ENCODE measurements at regions not wholly inside any gene's neighbourhood (a gene's known extent, or its start where the extent isn't known, plus 50 kb on each side); places are given as distances from the start of the nearest gene placed in this dataset.

DNA sequence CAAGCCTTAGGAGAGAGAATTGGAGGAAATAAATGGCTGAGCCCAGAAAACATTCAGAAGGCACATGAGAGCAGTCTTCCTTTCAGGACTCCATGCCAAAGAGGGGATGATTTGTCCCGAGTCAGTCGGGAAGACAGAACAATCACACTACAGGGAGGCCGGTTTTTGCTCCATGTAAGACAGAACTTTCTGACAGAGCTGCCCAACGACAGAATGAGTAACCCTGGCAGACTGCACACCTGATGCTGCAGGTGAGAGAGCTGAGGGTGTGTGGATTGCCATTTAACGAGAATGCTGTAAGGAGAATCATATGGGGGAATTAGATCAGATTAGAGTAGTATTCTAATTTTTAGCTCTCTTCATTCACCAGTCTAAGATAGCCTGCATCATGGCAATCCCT lies 533.0 kb downstream of the EPHB1 start:
- ATAC-seq (replicated peaks in 1 of 4): no peak
- ChIA-PET CTCF (no interaction called here), POLR2A (no interaction called here)
- H3K36me3 Mint-ChIP-seq: no peaks in the 10 kb centered on the region
- H3K4me1 Mint-ChIP-seq: no peaks in the 10 kb centered on the region
- no peak overlapping the region for H3K4me3 Mint-ChIP-seq
- WGBS (ENCODE audit: insufficient coverage): 74% methylated on average over 4 of the region's 5 CpGs
- Histone ChIP-seq H3K27me3 (replicated peaks in 1 of 2; ENCODE audit: control insufficient read depth in 2 of 2, extremely low read depth in 1 of 2, insufficient read depth in 2 of 2, low read length in 1 of 2) (no peaks in the 10 kb centered on the region), H3K9me3 (no peaks in the 10 kb centered on the region), H3K4me3 (ENCODE audit: control insufficient read depth in 1 of 2, extremely low read depth in 1 of 2, low read length in 1 of 2) (no peak overlapping the region), H3K36me3 (ENCODE audit: control insufficient read depth in 2 of 2, extremely low read depth in 1 of 2, insufficient read depth in 1 of 2, low read length in 1 of 2) (no peaks in the 10 kb centered on the region), H3K4me1 (ENCODE audit: control insufficient read depth in 1 of 2, extremely low read depth in 1 of 2, insufficient read depth in 2 of 2, low read length in 2 of 2) (no peaks in the 10 kb centered on the region), H3K27ac (ENCODE audit: low read length) (no peak overlapping the region)
- no peak for DNase-seq
- peaks cover 5 to 7% (median 6%) of the 10 kb centered on the region in 3 donors for H3K9me3 Mint-ChIP-seq
- no peak overlapping the region for H3K27ac Mint-ChIP-seq
- H3K27me3 Mint-ChIP-seq: no peaks in the 10 kb centered on the region

DNA sequence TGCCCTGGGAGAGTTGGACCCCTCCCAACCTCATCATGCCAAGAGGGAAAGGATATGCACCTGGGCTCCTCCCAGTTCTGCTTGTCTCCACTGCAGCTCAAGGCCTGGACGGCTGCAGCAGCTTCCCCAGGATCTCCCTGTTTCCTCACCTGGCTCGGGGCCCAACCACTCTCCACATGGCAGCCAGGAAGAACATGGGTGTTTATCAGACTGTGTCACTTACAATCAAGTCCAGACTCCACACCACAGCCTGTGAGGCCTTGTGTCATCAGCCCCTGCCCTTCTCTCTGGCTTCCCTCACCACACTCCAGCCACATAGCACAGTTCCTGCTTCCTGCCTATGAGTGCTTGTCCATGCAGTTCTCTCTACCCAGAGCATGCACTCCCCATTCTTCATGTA lies 534.4 kb downstream of the EPHB1 start:
- H3K27me3 Mint-ChIP-seq: no peaks in the 10 kb centered on the region

DNA sequence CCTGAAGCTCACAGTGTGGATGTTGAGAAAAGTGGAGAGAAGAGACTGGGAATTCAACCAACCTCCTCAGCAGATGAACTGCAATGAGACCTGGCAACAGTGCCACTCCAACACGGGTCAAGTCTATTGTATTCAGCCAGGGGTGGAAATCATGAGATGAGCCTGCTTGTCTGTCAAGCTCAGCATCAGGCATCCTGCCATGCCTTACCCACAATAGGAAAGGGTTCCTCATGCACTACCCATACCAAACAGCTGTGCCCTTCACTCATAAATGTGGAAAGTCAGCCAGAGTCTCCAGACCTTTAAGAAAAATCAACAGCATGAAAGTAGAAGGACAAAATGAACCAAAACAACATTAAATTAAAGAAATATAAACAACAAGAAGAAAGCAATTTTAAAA lies 542.1 kb downstream of the EPHB1 start:
- no peaks in the 10 kb centered on the region for H3K4me1 Mint-ChIP-seq
- CTCF ChIA-PET: no interaction called here

More for the DNA sequence above, 534.4 kb downstream of the EPHB1 start:
- Mint-ChIP-seq H3K9me3 (peaks cover 5 to 7% (median 5%) of the 10 kb centered on the region in 3 donors), H3K4me3 (no peak overlapping the region), H3K36me3 (no peaks in the 10 kb centered on the region), H3K27ac (no peak overlapping the region), H3K4me1 (no peaks in the 10 kb centered on the region)
- POLR2A ChIA-PET: no interaction called here
- Histone ChIP-seq H3K4me3 (ENCODE audit: control insufficient read depth in 1 of 2, extremely low read depth in 1 of 2, low read length in 1 of 2) (no peak overlapping the region), H3K36me3 (ENCODE audit: control insufficient read depth in 2 of 2, extremely low read depth in 1 of 2, insufficient read depth in 1 of 2, low read length in 1 of 2) (no peaks in the 10 kb centered on the region), H3K27ac (ENCODE audit: low read length) (no peak overlapping the region), H3K27me3 (replicated peaks in 1 of 2; ENCODE audit: control insufficient read depth in 2 of 2, extremely low read depth in 1 of 2, insufficient read depth in 2 of 2, low read length in 1 of 2) (no peaks in the 10 kb centered on the region), H3K4me1 (ENCODE audit: control insufficient read depth in 1 of 2, extremely low read depth in 1 of 2, insufficient read depth in 2 of 2, low read length in 2 of 2) (no peaks in the 10 kb centered on the region), H3K9me3 (no peaks in the 10 kb centered on the region)
- DNase-seq (no peak), ATAC-seq (replicated peaks in 1 of 4) (no peak)
- WGBS (ENCODE audit: insufficient coverage): 11% methylated on average over 1 of the region's 2 CpGs
- CTCF ChIA-PET: no interaction called here

DNA sequence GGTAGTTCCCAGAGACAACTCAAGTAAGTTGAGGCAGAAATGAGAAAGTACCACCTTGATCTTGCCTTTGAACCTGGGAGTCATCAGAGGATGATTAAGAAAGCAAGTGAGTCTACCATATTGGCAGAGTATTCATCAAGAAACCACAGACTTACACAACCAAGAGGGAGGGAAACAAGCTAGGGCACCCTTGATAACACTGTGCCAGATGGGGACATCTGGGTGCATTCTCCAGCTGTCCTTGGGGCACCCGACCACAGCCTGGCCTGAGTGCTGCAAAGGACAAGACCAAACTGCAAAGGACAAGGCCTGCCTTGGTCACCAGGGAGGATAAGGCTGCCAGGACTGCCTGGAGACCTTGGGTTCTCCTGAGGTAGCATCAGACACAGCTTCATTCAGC lies 553.6 kb downstream of the EPHB1 start:
- ATAC-seq (replicated peaks in 1 of 4) (no peak), DNase-seq (no peak)
- 25% methylated on average over 1 of the region's 1 CpG for WGBS (ENCODE audit: insufficient coverage)
- H3K27ac Mint-ChIP-seq: no peak overlapping the region
- POLR2A ChIA-PET: no interaction called here
- Histone ChIP-seq H3K4me3 (ENCODE audit: control insufficient read depth in 1 of 2, extremely low read depth in 1 of 2, low read length in 1 of 2) (no peak overlapping the region), H3K4me1 (ENCODE audit: control insufficient read depth in 1 of 2, extremely low read depth in 1 of 2, insufficient read depth in 2 of 2, low read length in 2 of 2) (no peaks in the 10 kb centered on the region), H3K9me3 (no peaks in the 10 kb centered on the region), H3K36me3 (ENCODE audit: control insufficient read depth in 2 of 2, extremely low read depth in 1 of 2, insufficient read depth in 1 of 2, low read length in 1 of 2) (no peaks in the 10 kb centered on the region), H3K27me3 (replicated peaks in 1 of 2; ENCODE audit: control insufficient read depth in 2 of 2, extremely low read depth in 1 of 2, insufficient read depth in 2 of 2, low read length in 1 of 2) (no peaks in the 10 kb centered on the region), H3K27ac (ENCODE audit: low read length) (no peak overlapping the region)
- no peak overlapping the region for H3K4me3 Mint-ChIP-seq
- no peaks in the 10 kb centered on the region for H3K4me1 Mint-ChIP-seq
- no peaks in the 10 kb centered on the region for H3K36me3 Mint-ChIP-seq
- H3K9me3 Mint-ChIP-seq: peaks cover under 1 to 2% (median 1%) of the 10 kb centered on the region in 3 donors
- CTCF ChIA-PET: no interaction called here
- H3K27me3 Mint-ChIP-seq: no peaks in the 10 kb centered on the region

More for the DNA sequence above, 542.1 kb downstream of the EPHB1 start:
- 60% methylated on average over 1 of the region's 1 CpG for WGBS (ENCODE audit: insufficient coverage)
- POLR2A ChIA-PET: no interaction called here
- no peaks in the 10 kb centered on the region for H3K9me3 ChIP-seq
- H3K27me3 ChIP-seq (replicated peaks in 1 of 2; ENCODE audit: control insufficient read depth in 2 of 2, extremely low read depth in 1 of 2, insufficient read depth in 2 of 2, low read length in 1 of 2): no peaks in the 10 kb centered on the region
- no peaks in the 10 kb centered on the region for H3K36me3 ChIP-seq (ENCODE audit: control insufficient read depth in 2 of 2, extremely low read depth in 1 of 2, insufficient read depth in 1 of 2, low read length in 1 of 2)
- H3K27ac ChIP-seq (ENCODE audit: low read length): no peak overlapping the region
- H3K4me1 ChIP-seq (ENCODE audit: control insufficient read depth in 1 of 2, extremely low read depth in 1 of 2, insufficient read depth in 2 of 2, low read length in 2 of 2): no peaks in the 10 kb centered on the region
- no peak for ATAC-seq (replicated peaks in 1 of 4)
- no peaks in the 10 kb centered on the region for H3K27me3 Mint-ChIP-seq
- H3K4me3 ChIP-seq (ENCODE audit: control insufficient read depth in 1 of 2, extremely low read depth in 1 of 2, low read length in 1 of 2): no peak overlapping the region
- DNase-seq: no peak
- H3K9me3 Mint-ChIP-seq: peaks cover 6 to 12% (median 7%) of the 10 kb centered on the region in 3 donors
- no peak overlapping the region for H3K4me3 Mint-ChIP-seq
- no peak overlapping the region for H3K27ac Mint-ChIP-seq
- no peaks in the 10 kb centered on the region for H3K36me3 Mint-ChIP-seq

DNA sequence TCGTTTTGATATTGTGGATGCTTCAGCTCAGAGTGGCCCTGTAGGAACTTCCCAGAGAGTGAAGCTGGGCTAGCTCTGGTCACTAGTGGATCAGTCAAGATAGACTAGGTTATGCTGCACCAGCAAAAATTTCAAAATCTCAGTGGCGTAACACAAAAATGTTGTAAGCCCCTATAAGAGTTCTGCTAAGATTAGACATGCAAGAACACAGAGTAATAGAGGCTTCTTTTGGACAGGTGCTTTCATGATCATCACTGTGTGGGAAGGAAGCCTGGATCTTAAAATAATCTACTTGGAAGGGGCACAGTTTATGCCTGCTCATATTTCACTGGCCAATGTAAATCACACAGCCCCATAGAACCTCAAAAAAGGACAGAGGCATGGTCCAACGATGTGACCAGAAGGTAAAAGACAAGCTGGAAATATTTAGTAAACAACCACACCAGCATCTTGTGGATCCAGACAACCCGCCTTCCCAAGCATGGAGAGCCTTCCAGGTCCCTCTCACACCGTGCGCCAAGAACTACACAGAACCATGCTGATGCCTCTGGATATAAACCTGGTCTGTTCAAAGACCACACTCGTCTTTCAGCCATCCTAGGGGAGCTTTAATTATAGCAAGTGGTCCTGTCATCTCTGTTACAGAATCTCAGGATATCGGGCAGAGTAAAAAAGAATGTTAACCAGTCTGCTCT lies 554.3 kb downstream of the EPHB1 start:
- Histone ChIP-seq H3K4me3 (ENCODE audit: control insufficient read depth in 1 of 2, extremely low read depth in 1 of 2, low read length in 1 of 2) (no peak overlapping the region), H3K27me3 (replicated peaks in 1 of 2; ENCODE audit: control insufficient read depth in 2 of 2, extremely low read depth in 1 of 2, insufficient read depth in 2 of 2, low read length in 1 of 2) (no peaks in the 10 kb centered on the region), H3K4me1 (ENCODE audit: control insufficient read depth in 1 of 2, extremely low read depth in 1 of 2, insufficient read depth in 2 of 2, low read length in 2 of 2) (no peaks in the 10 kb centered on the region), H3K36me3 (ENCODE audit: control insufficient read depth in 2 of 2, extremely low read depth in 1 of 2, insufficient read depth in 1 of 2, low read length in 1 of 2) (no peaks in the 10 kb centered on the region), H3K9me3 (no peaks in the 10 kb centered on the region), H3K27ac (ENCODE audit: low read length) (no peak overlapping the region)
- WGBS (ENCODE audit: insufficient coverage): 20% methylated on average over 1 of the region's 8 CpGs
- DNase-seq (no peak), ATAC-seq (replicated peaks in 1 of 4) (no peak)
- POLR2A ChIA-PET: no interaction called here
- no peak overlapping the region for H3K4me3 Mint-ChIP-seq
- no peaks in the 10 kb centered on the region for H3K36me3 Mint-ChIP-seq
- no peaks in the 10 kb centered on the region for H3K27me3 Mint-ChIP-seq
- CTCF ChIA-PET: no interaction called here
- H3K4me1 Mint-ChIP-seq: no peaks in the 10 kb centered on the region
- peaks cover 5 to 9% (median 7%) of the 10 kb centered on the region in 3 donors for H3K9me3 Mint-ChIP-seq
- H3K27ac Mint-ChIP-seq: no peak overlapping the region

DNA sequence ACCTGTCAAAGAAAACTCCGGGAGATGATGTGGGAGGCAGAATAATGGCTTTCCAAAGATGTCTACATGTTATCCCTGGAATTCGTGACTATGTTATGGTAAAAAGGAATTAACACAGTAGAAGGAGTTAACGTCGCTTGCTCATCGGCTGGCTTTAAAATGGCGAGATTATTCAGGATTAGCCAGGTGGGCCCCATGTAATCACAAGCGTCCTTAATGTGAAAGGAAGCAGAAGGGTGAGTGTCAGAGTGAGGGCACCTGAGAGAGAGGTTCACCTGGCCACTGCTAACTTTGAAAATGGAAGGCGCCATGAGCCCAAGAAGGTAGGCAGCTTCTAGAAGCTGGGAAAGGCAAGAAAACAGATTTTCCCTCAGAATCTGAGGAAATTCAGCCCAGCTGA lies 557.2 kb downstream of the EPHB1 start:
- Mint-ChIP-seq H3K27ac (no peak overlapping the region), H3K27me3 (no peaks in the 10 kb centered on the region), H3K36me3 (no peaks in the 10 kb centered on the region), H3K4me3 (no peak overlapping the region), H3K9me3 (peaks cover 8 to 19% (median 12%) of the 10 kb centered on the region in 3 donors), H3K4me1 (no peaks in the 10 kb centered on the region)
- DNase-seq: no peak
- ATAC-seq (replicated peaks in 1 of 4): no peak
- Histone ChIP-seq H3K27me3 (replicated peaks in 1 of 2; ENCODE audit: control insufficient read depth in 2 of 2, extremely low read depth in 1 of 2, insufficient read depth in 2 of 2, low read length in 1 of 2) (no peaks in the 10 kb centered on the region), H3K4me3 (ENCODE audit: control insufficient read depth in 1 of 2, extremely low read depth in 1 of 2, low read length in 1 of 2) (no peak overlapping the region), H3K4me1 (ENCODE audit: control insufficient read depth in 1 of 2, extremely low read depth in 1 of 2, insufficient read depth in 2 of 2, low read length in 2 of 2) (no peaks in the 10 kb centered on the region), H3K9me3 (no peaks in the 10 kb centered on the region), H3K27ac (ENCODE audit: low read length) (no peak overlapping the region), H3K36me3 (ENCODE audit: control insufficient read depth in 2 of 2, extremely low read depth in 1 of 2, insufficient read depth in 1 of 2, low read length in 1 of 2) (no peaks in the 10 kb centered on the region)
- CTCF ChIA-PET: no interaction called here
- POLR2A ChIA-PET: no interaction called here
- 91% methylated on average over 8 of the region's 8 CpGs for WGBS (ENCODE audit: insufficient coverage)

DNA sequence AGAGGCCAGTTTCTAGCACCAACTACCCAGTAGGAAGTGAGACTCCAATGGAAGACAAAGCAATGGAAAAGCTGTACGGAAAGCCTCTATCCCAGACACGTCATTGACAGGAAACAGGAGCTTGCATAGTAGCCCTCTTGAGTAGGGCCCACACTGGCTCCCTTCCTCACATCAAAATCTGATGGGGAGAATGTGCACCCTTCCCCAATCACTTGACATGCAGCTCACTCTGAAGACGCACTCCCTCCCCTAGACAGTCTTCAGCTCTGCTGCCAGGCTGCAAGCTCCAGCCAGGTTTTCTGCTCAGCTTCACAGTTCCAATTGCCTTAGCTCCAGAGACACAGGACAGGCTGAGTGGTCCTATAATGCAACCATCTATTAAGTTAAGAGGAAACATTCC lies 567.8 kb downstream of the EPHB1 start:
- no peak for DNase-seq
- Mint-ChIP-seq H3K9me3 (peaks cover 0 to 13% (median 0%) of the 10 kb centered on the region in 3 donors), H3K27ac (no peak overlapping the region), H3K36me3 (no peaks in the 10 kb centered on the region), H3K27me3 (peaks cover 0 to 4% of the 10 kb centered on the region in 2 donors), H3K4me3 (no peak overlapping the region), H3K4me1 (no peaks in the 10 kb centered on the region)
- H3K27ac ChIP-seq (ENCODE audit: low read length): no peak overlapping the region
- H3K9me3 ChIP-seq: no peaks in the 10 kb centered on the region
- no peaks in the 10 kb centered on the region for H3K4me1 ChIP-seq (ENCODE audit: control insufficient read depth in 1 of 2, extremely low read depth in 1 of 2, insufficient read depth in 2 of 2, low read length in 2 of 2)
- H3K4me3 ChIP-seq (ENCODE audit: control insufficient read depth in 1 of 2, extremely low read depth in 1 of 2, low read length in 1 of 2): no peak overlapping the region
- H3K27me3 ChIP-seq (replicated peaks in 1 of 2; ENCODE audit: control insufficient read depth in 2 of 2, extremely low read depth in 1 of 2, insufficient read depth in 2 of 2, low read length in 1 of 2): no peaks in the 10 kb centered on the region
- no peaks in the 10 kb centered on the region for H3K36me3 ChIP-seq (ENCODE audit: control insufficient read depth in 2 of 2, extremely low read depth in 1 of 2, insufficient read depth in 1 of 2, low read length in 1 of 2)
- no peak for ATAC-seq (replicated peaks in 1 of 4)
- ChIA-PET POLR2A (no interaction called here), CTCF (no interaction called here)
- WGBS (ENCODE audit: insufficient coverage): 75% methylated on average over 2 of the region's 3 CpGs
